NCI-H146 (cell line): ENCODE measurements at regions not wholly inside any gene's neighbourhood (a gene's known extent, or its start where the extent isn't known, plus 50 kb on each side); places are given as distances from the start of the nearest gene placed in this dataset.

ENCODE experiments used
- DNase-seq: peaks from one replicate; lab custom pipeline; 2025; lab: John Stamatoyannopoulos, UW

DNA sequence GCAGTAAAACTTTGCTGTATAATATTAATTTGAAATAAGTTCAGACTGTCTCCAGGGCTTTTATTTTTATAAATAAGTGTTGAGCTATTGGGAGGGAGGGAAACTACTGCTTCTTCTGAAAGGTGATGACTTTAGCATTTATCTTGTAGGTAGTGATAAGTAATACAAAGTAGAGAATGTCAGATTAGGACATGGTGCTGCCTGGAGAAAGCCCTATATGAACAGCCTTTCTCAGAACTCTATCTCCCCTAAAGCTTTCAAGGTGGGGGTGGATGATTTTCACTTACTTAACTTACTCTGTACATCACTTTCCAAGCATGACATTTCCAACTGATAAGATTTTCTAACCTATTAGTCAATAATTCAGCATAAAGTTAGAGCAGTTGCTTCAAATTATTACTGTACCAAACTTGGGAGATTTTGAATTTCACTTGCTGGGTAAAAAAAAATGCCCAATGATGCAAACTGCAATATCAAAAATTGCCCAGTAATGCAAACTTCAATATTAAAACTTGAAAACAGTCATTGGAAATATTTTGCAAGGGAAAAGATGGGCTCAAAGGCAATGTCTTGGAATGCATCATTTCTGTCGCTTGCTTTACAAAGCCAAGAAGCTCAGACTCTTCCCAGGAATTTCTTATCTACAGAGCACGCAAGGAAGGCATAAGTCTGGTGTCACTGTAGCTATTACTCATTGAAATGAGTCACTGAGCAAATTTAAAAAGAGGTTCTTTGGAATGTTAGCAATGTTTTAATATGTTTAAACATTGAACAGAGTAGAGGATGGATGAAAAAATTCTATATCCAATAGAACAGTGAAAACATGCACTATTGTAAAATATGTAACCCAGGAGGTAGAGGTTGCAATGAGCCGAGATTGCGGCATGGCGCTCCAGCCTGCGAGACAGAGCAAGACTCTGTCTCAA is 569.5 kb downstream of the PSAT1 start:
- DNase-seq, result no peak

DNA sequence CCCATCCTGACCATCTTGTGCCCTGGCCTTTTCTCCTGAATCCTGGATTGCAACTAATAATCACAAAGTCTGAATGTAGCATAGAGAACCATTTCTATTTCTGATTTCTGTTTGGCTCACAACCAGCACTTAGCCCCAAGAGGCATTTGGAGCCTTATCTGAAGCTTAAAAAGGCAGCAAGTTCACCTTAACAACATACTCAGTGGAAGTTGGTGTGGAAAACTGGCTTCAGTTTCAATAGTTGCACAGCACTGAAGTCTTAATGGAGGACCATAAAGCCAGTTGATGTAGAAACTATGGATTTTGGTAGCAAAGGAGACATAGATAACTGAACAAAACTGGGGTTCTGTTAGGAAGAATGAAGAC is 574.1 kb downstream of the PSAT1 start:
- no peak for DNase-seq

DNA sequence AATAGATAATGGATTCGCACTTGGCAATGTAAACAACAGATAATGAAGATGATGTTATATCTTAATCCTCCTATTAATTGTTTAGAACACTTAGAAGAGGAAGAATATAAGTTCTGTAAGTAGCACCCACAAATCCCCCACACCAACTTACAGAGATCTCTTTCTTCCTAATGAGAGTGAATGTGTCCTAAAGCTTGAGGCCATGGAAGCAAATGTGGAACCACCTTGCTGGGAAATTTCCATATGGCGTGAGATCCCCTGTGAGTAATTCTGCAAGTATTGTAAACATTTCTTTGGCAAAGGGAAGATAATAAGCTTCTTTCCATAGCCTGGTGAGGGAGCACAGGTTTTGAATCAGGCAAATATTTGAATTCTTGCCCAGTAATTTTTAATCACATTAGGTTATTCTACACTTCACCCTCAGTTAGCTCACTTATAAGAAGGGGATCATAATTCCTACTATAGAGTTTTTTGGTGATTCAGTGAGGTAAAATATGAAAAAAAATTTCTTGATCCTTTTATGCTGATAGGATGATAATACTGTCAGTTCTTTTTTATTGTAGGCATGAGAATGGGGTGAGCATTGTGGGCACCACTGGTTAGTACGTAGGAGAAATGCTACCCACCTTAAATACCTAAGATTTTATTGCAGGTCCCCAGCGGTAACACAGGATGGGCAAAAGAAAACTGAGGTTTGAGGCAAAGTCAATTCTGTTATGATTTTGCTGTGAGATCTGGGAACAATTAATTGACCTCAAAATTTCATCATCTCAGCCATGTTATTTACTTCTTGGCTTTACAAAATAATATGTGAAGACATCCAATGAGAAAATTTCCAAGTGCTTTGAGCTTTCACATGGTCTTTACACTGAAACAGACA is 574.8 kb downstream of the PSAT1 start:
- peak; percentile 17 for DNase-seq

DNA sequence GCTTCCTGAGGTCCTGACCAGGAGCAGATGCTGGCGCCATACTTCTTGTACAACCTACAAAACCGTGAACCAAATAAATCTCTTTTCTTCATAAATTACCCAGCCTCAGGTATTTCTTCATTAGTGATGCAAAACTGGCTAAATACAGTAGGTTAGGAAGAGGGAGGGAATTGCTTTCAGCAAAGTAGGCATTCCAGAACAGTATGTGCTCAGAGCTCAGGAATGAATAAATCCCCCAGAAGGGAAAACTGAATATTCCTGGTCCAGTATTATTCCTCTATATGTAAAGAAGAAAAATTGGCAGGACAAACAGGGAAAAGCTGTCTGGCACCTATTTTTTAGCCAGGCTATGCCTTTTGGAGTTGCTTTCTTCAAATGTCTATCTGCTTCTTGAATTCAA is 577.1 kb downstream of the PSAT1 start:
- DNase-seq, result no peak

DNA sequence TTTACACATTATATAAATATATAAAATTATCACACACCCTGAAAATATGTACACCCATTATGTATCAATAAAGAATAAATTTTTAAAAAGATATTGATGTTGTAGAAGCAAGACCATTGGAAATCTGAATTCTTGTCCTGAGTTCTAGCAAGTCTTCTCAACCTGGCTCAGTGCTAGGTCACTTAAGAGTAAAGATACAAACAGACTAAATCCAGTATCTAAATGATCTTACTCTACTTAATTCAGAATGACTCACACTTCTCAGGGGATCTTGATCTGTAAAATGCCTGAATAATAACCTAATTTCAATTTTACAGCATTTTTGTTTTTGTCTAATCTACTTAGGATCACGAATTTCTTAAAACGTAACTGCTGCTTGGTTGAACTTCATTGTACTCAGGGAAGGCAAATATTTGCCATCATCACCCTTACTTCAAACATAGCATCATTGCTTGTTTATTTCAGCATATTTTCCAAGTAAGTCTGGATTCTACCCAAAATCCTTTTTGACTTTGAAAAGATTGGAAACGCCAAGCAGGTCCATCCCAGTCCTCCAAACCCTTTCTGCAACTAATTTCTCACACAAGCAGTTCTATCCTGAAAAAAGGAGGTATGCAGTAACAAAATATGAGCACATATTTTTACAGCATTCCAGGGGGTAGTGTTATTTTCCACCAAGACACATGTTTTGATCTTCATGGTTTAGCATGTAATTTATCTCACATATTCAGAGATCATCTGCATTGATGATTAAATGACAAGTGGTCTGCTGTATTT is 582.6 kb downstream of the PSAT1 start:
- DNase-seq, result no peak

DNA sequence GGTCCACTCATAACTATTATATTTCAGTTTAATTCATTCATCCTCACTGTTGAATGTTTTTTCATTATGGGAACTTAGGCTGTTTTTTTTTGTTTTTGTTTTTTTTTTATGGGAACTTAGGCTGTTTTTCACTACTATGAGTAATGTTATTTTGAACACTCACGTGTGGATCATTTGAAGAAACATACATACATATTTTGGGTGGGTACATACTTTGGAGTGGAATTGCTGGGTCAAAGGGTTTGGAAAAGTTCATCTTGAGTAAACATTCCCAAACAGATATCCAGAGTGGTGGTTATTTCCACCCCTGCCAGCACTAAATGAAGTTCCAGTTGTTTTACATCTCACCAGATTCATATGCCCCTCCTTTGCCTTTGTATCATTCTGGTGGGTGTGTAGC is 584.4 kb downstream of the PSAT1 start:
- no peak for DNase-seq

DNA sequence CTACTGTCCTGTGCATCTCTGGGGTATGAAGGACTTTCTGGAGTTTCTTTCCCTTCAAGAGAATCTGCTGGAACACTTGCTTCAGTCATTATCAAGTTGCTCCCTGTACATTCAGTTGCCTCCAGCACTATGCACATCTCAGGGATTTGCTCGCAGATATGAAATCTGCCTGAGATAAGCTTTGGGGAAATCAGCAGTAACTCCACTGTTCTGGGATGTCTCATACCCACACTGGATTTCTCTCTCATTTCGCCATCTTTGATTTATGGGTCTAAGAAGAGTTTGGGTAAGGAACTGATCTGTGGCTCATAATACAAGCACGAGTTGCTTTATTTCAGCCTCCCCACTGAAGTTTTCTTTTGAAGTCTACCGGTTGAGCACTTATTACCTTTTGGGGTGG is 585.6 kb downstream of the PSAT1 start:
- no peak for DNase-seq

DNA sequence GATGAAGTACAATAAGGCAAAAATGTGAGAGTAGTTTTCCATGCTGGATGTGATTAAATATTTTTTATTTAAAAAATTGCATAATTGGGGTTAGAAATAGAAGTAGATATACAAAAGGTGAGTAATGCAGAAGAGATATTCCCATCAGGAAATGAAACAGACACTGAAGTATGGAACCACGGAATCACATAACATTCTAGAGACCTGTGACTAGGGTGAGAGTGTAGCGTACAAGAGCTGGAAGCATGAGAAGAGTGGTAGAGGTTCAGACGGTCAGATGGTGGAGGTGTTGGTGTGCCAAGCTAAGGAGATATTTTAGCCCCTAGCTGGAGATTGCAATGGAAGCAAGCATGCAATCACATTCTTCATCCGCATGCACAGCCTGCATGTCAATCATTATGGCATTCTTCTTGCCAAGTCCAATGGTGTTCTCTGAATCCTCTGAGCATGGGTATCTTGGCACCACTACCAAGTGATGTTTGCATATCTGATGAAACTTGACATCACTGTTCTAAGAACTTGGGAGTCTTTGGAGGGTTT is 587.8 kb downstream of the PSAT1 start:
- no peak for DNase-seq

DNA sequence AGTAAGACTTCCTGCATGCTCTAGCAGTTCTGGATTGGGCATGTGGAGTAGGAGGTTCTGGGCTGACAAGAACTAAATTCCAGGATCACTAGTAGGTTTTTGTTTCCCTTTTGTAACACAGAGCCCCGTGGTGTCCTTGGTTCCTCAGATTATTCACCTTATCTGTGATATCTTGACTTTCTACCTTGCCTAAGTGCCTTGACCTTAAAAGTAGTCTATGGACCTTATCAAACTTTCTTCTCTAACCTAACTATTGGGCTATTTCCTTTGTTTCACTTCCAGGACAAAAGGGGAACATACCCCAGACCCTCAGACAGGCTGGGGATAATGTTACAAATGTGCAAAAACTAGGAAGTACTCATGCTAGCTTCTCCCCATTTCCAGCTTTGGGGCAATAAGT is 595.3 kb downstream of the PSAT1 start:
- DNase-seq, result no peak

DNA sequence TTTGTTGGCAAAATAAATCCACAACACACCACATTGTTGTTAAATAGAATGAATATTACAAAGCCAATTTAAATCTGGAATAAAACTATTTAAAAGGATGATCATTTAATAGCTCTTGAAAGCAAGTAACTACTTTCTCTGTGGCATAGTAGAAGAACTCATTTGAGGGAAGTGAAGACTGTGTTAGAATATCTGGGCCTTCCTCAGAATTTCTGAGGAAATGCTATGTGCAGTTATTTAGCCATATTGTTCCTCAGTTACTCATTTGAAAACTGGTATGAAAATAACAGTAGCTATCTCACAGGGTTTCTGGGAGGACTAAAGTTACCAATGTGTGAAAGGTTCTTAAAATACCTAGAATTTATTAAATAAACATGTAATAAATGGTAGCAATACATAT is 595.8 kb downstream of the PSAT1 start:
- DNase-seq, result no peak

DNA sequence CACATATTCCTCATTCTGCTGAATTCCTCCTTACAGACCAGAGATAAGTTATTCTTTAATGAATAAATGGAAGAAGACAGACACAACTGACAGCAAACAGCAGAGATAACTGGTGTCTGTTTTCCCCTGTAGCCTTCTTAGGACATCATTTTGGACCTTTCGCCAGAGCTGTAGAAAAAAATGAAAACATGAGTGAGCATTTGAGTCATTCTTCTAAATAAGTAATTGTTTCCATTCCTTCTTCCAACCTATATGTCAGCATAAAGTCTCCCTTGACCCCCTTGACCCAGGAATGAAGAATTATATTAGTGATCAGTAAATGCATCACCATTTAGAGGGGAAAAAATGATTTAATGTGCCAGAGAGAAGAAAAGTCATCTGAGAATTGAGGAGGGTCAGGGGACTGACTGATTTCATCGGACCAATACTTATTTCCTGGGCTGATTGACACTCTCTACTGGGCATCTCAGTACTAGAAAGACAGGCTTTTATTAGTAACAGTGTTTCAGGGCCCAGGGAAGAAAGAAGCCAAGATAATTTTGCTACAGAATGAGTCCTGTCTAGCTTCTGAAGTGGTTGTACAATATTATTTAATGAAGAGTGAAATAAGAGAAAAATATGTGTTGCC is 597.0 kb downstream of the PSAT1 start:
- no peak for DNase-seq

DNA sequence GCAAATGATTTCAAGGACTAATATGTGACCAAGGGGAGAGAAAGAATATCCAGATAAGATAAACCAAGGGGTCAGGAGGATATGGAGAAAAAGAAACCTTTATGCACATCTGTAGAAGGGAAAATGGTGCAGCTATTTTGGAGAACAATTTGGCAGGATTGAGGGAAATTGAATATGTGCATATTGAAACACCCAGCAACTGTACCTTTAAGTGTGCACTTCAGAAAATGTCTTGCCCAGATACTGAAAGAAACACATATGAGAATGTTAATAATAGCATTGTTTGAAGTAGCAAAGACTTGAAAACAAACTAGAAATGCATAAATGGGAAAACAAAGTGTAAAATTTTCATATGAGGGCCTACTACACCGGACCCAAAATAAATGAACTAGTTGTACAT is 599.6 kb downstream of the PSAT1 start:
- DNase-seq, result no peak

DNA sequence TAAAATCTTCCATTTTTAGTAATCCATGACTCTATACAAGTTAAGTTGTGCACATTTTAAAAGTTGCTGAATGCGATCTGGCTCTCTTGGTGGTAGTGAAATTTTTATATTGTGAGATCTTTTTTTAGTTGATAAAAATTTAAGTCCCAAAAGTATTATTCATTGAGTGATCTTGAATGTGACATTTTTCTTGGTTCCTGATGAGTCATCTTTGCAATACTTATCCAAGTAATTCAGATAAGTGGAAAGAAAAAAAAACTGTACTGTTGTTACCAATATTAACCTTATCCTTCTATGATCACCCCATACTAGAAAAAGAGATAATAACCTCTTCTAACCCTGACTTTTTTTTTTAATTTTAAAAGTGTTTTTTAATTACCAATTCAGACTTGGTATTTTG is 601.3 kb downstream of the PSAT1 start:
- no peak for DNase-seq

DNA sequence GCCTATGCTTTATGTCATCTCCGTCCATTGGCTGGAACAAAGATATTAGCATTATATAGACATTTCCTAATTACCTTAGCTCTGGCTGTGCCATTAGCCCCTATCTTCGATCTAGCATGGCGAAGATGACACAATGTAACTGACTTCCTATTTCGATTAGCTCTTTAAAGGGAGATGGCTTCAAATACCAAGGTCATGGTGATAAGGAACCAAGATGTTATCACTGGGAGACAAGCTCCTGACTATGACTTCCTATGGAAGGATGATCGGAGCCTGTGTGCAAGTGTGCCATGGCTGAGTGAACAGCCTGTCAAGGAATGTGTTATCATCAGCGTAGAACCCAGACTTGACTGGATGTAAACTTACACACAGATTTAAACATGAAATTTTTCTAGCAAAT is 602.1 kb downstream of the PSAT1 start:
- no peak for DNase-seq

DNA sequence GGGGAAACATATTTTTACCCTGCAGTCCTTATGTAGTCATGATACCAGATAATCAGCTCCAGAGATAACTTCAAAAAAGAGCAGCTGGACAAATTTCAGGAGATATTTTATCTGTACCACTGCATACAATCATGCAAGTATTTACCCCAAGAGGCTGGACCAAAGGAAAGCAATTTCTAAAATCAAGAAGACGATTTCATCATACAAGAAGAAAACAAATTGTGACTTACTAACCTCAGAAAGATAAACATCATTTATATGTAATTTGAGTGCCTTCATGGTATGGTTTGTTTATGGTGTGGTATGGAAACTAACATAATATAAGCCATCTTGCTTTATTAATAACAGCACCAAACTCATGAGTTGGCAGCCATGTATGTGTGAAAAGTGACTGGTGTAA is 603.6 kb downstream of the PSAT1 start:
- DNase-seq, result no peak

DNA sequence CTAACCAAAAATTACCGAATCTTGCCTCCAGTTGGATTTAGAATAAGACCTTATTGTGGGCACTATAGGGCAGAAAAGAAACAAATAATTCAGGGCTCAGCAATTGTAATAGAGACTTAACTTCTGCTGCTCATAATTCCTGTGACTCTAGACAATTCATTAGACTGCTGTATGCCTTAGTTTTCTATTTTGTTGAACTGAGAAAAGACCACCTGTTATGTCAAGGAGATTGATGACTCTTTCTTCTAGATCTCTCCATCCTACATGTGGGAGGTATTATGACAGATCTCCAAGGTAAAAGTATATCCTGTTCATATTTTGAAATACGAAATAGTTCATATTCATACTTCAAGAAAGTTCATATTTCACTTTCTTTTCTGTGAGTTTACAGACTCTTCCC is 605.1 kb downstream of the PSAT1 start:
- DNase-seq, result no peak

DNA sequence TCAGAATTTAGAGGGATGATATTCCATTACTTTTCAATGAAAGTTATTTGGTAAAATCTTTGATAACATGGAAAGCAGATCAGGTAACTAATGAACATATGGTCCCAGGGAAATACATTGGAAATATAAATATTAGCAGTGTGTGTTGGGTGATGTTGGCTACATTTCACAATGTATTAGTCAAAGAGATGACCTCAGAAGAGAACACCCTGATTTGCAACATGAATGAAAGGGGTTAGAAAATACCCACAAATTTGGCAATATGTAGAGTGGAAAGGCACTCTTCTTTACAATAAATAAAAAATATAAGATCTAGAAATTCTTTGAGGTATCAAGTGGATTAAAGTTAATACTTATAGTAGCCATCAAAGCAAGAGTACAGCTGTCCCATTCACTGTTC is 606.7 kb downstream of the PSAT1 start:
- DNase-seq, result no peak

DNA sequence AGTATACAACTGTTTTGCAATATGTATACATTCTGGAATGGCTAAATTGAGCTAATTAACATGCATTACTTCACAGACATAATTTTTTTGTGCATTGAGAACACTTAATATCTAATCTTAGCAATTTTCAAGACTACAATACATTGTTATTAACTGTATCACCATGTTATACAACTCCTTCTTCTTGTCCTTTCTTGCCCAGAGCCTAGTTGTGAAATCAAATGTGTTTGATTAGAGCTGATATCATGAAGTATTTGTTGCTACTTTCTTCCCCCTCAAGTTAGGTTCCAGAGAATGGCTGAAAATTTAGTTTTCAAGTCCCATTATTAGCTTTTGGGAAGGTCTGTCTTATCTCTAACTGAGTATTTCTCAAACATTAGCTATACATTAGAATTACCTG is 607.8 kb downstream of the PSAT1 start:
- DNase-seq, result no peak

DNA sequence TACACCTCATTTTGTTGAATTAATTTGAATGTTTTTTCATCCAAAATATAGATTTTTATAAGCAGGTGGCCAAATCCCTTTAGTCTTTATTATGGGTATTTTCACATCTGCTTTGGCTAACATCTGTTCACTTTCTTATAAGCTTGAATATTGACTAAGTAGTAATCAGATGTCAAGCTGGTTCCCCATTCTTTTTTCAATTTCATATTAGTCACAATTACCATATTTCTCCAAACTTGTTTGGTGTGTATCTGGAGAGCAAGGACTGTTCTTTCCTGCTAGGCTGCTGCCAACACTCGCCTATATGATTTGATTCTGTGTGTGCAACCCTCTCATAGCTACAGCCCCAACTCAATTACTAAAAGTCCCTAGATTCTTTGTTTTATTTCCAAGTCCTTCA is 608.5 kb downstream of the PSAT1 start:
- no peak for DNase-seq

DNA sequence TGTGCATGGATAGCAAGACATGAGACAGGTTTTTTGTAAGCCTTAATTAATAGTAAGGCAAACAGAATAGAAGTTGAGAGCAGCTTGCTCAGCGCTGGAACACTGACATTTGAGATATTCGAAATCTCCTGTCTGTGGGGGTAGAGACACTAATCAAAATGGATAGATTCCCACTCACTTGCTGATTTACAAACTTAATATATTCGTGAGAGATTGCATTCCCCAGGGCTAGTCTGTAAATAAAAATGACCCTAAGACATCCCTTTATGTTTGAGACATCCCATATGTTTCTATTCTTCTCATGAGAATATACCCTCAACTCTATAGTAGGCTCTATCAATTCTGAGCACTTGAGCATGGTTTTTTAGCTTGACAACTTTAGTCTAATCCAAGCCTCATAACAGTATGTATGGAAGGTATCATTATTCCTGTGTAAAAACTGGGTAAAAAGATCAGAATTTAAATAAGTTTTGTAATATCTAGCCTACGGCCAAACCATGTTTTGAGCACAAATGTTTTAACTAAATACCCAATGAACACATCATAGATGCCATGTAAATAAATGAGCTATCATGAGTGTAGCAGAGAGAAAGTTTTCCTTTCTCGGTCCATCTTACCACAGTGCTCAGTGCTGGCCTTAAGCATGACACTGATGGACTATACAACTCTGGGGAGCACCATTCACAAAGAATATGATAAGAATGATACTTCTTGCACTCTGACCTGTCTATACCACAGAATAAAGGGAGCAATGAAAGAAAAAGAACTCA is 609.2 kb downstream of the PSAT1 start:
- no peak for DNase-seq

DNA sequence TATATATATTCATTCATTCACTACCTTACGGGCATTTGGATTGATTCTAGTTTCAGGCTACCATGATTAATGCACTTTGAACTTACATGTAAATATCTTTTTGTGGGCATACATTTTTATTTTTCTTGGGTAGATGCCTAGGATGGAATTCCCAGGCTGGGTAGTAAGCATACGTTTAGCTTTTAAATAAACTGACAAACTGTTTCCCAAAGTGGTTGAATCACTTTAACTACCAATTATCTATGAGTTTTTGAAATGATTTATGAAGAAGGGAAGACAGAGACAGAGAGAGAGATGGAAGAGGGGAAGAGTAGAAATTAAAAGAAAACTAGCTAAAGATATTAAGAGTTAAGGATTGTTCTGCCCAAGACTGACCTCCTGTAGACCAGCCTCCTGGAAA is 612.6 kb downstream of the PSAT1 start:
- DNase-seq, result no peak
